ENCODE measurements at regions not wholly inside any gene's neighbourhood (a gene's known extent, or its start where the extent isn't known, plus 50 kb on each side); places are given as distances from the start of the nearest gene placed in this dataset.

GRCh38 chr13:97069050-97069815, 75.0 kb upstream of the OXGR1 start:
- no peaks in the 10 kb centered on the region for H3K79me2 ChIP-seq (ENCODE audit: insufficient read depth, low read length)
- WGBS (ENCODE audit: low lambda C conversion rate) = 42% methylated on average over 8 of the region's 8 CpGs
- DNase-seq (ENCODE audit: low spot score) = no peak
- H2AFZ ChIP-seq (ENCODE audit: low read length) = no peak overlapping the region
- no TSS peak for BruUV-seq (replicated peaks)
- H3K4me1 ChIP-seq (ENCODE audit: insufficient read depth, low read length) = no peaks in the 10 kb centered on the region
- H3K27me3 ChIP-seq (ENCODE audit: control insufficient read depth in 1 of 2, insufficient read depth in 2 of 2, low read length in 2 of 2) = peaks cover 0 to 18% of the 10 kb centered on the region in 2 experiments; a peak in 1 of 5 replicates
- H4K20me1 ChIP-seq (ENCODE audit: insufficient read depth, low read length) = no peaks in the 10 kb centered on the region
- ChIA-PET POLR2A (no interaction called here), CTCF (ENCODE audit: low intra/inter-chr PET ratio, low total read pairs) (no interaction called here)
- no peak overlapping the region for H3K4me2 ChIP-seq (ENCODE audit: low read depth, low read length)
- FAIRE-seq = no peak
- no peak for ATAC-seq
- no peak overlapping the region for H3K27ac ChIP-seq (ENCODE audit: extremely low read length, insufficient read depth, low read length)
- no peaks in the 10 kb centered on the region for H3K36me3 ChIP-seq (replicated peaks in 1 of 2; ENCODE audit: control insufficient read depth in 1 of 2, insufficient read depth in 2 of 2, low read length in 2 of 2)
- no peak overlapping the region for H3K9ac ChIP-seq (ENCODE audit: insufficient read depth, low read depth, low read length)
- peaks cover 2% of the 10 kb centered on the region for H3K9me3 ChIP-seq (ENCODE audit: low read length)
- intact Hi-C loops (cut with micrococcal nuclease; ENCODE audit: unreplicated experiment) = no loop called here
- no peak overlapping the region for H3K4me3 ChIP-seq (replicated peaks in 1 of 3; ENCODE audit: insufficient read depth in 1 of 3, low read depth in 2 of 3, low read length in 3 of 3)
- in situ Hi-C loops (cut with HindIII; ENCODE audit: extremely low pct_ligation_motif_present, low pct_unique_long_range_greater_than_20kb) = no loop called here
- TF ChIP-seq, protein P1, sequence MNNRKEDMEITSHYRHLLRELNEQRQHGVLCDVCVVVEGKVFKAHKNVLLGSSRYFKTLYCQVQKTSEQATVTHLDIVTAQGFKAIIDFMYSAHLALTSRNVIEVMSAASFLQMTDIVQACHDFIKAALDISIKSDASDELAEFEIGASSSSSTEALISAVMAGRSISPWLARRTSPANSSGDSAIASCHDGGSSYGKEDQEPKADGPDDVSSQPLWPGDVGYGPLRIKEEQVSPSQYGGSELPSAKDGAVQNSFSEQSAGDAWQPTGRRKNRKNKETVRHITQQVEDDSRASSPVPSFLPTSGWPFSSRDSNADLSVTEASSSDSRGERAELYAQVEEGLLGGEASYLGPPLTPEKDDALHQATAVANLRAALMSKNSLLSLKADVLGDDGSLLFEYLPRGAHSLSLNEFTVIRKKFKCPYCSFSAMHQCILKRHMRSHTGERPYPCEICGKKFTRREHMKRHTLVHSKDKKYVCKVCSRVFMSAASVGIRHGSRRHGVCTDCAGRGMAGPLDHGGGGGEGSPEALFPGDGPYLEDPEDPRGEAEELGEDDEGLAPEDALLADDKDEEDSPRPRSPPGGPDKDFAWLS (CRISPR knock-in tag; IDR thresholded peaks at IDR 0.05; ENCODE audit: borderline replicate concordance) = no peak
- TF ChIP-seq ZNF704 (CRISPR knock-in tag; IDR thresholded peaks at IDR 0.05; ENCODE audit: borderline replicate concordance) = no peak
- TF ChIP-seq ZNF205 (CRISPR knock-in tag; IDR thresholded peaks at IDR 0.05) = no peak
- TF ChIP-seq ZNF839 (CRISPR knock-in tag; IDR thresholded peaks at IDR 0.05; ENCODE audit: borderline replicate concordance) = no peak
- TF ChIP-seq, protein P2, sequence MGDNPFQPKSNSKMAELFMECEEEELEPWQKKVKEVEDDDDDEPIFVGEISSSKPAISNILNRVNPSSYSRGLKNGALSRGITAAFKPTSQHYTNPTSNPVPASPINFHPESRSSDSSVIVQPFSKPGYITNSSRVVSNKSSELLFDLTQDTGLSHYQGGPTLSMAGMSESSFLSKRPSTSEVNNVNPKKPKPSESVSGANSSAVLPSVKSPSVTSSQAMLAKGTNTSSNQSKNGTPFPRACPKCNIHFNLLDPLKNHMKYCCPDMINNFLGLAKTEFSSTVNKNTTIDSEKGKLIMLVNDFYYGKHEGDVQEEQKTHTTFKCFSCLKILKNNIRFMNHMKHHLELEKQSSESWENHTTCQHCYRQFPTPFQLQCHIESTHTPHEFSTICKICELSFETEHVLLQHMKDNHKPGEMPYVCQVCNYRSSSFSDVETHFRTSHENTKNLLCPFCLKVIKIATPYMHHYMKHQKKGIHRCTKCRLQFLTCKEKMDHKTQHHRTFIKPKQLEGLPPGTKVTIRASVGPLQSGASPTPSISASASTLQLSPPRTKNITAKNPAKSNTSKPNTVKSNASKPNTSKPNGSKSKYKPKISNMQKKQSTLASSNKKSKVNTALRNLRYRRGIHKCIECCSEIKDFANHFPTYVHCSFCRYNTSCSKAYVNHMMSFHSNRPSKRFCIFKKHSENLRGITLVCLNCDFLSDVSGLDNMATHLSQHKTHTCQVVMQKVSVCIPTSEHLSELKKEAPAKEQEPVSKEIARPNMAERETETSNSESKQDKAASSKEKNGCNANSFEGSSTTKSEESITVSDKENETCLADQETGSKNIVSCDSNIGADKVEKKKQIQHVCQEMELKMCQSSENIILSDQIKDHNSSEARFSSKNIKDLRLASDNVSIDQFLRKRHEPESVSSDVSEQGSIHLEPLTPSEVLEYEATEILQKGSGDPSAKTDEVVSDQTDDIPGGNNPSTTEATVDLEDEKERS (CRISPR knock-in tag; IDR thresholded peaks at IDR 0.05) = no peak
- no peak for TF ChIP-seq ZNF18 (CRISPR knock-in tag; IDR thresholded peaks at IDR 0.05; ENCODE audit: insufficient replicate concordance)
- TF ChIP-seq TCF7 (IDR thresholded peaks at IDR 0.05; ENCODE audit: low read depth) = no peak
- TF ChIP-seq, protein P3, sequence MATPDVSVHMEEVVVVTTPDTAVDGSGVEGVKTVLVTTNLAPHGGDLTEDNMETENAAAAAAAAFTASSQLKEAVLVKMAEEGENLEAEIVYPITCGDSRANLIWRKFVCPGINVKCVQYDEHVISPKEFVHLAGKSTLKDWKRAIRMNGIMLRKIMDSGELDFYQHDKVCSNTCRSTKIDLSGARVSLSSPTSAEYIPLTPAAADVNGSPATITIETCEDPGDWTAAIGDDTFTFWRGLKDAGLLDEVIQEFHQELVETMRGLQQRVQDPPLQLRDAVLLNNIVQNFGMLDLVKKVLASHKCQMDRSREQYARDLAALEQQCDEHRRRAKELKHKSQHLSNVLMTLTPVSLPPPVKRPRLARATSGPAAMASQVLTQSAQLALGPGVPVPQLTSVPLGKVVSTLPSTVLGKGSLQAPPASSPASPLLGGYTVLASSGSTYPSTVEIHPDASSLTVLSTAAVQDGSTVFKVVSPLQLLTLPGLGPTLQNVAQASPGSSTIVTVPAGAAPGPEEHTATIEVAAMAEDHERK (CRISPR knock-in tag; IDR thresholded peaks at IDR 0.05; ENCODE audit: low read depth) = no peak
- no peak for TF ChIP-seq PAF1 (CRISPR knock-in tag; IDR thresholded peaks at IDR 0.05)
- no peak for TF ChIP-seq BCLAF1 (IDR thresholded peaks at IDR 0.05)
- no peak for TF ChIP-seq ERF (CRISPR knock-in tag; IDR thresholded peaks at IDR 0.05)
